H9 (cell line): ENCODE measurements at regions not wholly inside any gene's neighbourhood (a gene's known extent, or its start where the extent isn't known, plus 50 kb on each side); places are given as distances from the start of the nearest gene placed in this dataset.

Experiments
- DNase-seq: peaks from one replicate; pipeline ENCODE4 v3.0.0-alpha.2; 2017
- H2AFZ ChIP-seq: one replicate; pipeline ENCODE4 v1.6.1; 2013; ENCODE audit warnings: mild to moderate bottlenecking, low read length, control low read depth, moderate library complexity
- H2AK5ac ChIP-seq: 2 replicates; pipeline ENCODE4 v1.6.1; 2013; ENCODE audit warnings: low read length, control low read depth, mixed read lengths; ENCODE audit not compliant: insufficient read length
- H2BK120ac ChIP-seq: one replicate; pipeline ENCODE4 v1.6.1; 2013; ENCODE audit warnings: low read depth, mild to moderate bottlenecking, low read length, control low read depth, inconsistent platforms; ENCODE audit not compliant: poor library complexity, severe bottlenecking
- H2BK12ac ChIP-seq: 2 replicates; pipeline ENCODE4 v1.6.1; 2013; ENCODE audit warnings: low read length, control low read depth, mixed read lengths, low read depth; ENCODE audit not compliant: insufficient read length
- H2BK15ac ChIP-seq: 2 replicates; pipeline ENCODE4 v1.6.1; 2013; ENCODE audit warnings: low read depth, low read length, control low read depth
- H2BK20ac ChIP-seq: one replicate; pipeline ENCODE4 v1.6.1; 2013; ENCODE audit warnings: low read depth, mild to moderate bottlenecking, low read length, control low read depth, inconsistent platforms; ENCODE audit not compliant: poor library complexity, severe bottlenecking
- H2BK5ac ChIP-seq: 2 replicates; pipeline ENCODE4 v1.6.1; 2013; ENCODE audit warnings: low read length, control low read depth, mixed read lengths; ENCODE audit not compliant: insufficient read length
- H3K14ac ChIP-seq: 2 replicates; pipeline ENCODE4 v1.6.1; 2013; ENCODE audit warnings: low read length, control low read depth; ENCODE audit not compliant: insufficient read depth
- H3K18ac ChIP-seq: 2 replicates; pipeline ENCODE4 v1.6.1; 2013; ENCODE audit warnings: low read depth, mild to moderate bottlenecking, mixed read lengths, low read length, control low read depth; ENCODE audit not compliant: insufficient read length
- H3K23ac ChIP-seq: 2 replicates; pipeline ENCODE4 v1.6.1; 2013; ENCODE audit warnings: low read length, control low read depth, mixed read lengths, low read depth; ENCODE audit not compliant: insufficient read length
- H3K23me2 ChIP-seq: 2 replicates; pipeline ENCODE4 v1.6.1; 2013; ENCODE audit warnings: low read depth, mild to moderate bottlenecking, mixed read lengths, low read length, control low read depth; ENCODE audit not compliant: insufficient read length, poor library complexity, severe bottlenecking
- H3K27ac ChIP-seq: 2 replicates; pipeline ENCODE4 v1.5.1; 2013; ENCODE audit warnings: low read length, control low read depth, mixed read lengths, low read depth; ENCODE audit not compliant: insufficient read length
- H3K27me3 ChIP-seq: 2 replicates; pipeline ENCODE4 v1.6.1; 2013; ENCODE audit warnings: low read length, control low read depth, inconsistent platforms; ENCODE audit not compliant: insufficient read depth
- H3K4ac ChIP-seq: 2 replicates; pipeline ENCODE4 v1.6.1; 2013; ENCODE audit warnings: low read depth, mild to moderate bottlenecking, control low read depth, inconsistent platforms, low read length, moderate library complexity
- H3K4me1 ChIP-seq: 2 replicates; pipeline ENCODE4 v1.6.1; 2013; ENCODE audit warnings: low read length, control low read depth, inconsistent platforms; ENCODE audit not compliant: insufficient read depth
- H3K4me2 ChIP-seq: 2 replicates; pipeline ENCODE4 v1.6.1; 2013; ENCODE audit warnings: low read length, control low read depth, mixed read lengths; ENCODE audit not compliant: insufficient read length, insufficient read depth
- H3K56ac ChIP-seq: 2 replicates; pipeline ENCODE4 v1.6.1; 2013; ENCODE audit warnings: low read depth, mild to moderate bottlenecking, mixed read lengths, low read length, control low read depth; ENCODE audit not compliant: insufficient read length
- H3K79me1 ChIP-seq: 2 replicates; pipeline ENCODE4 v1.6.1; 2013; ENCODE audit warnings: low read depth, mild to moderate bottlenecking, moderate library complexity, low read length, control low read depth, inconsistent platforms; ENCODE audit not compliant: insufficient read depth, poor library complexity, severe bottlenecking
- H3K79me2 ChIP-seq: 2 replicates; pipeline ENCODE4 v1.6.1; 2013; ENCODE audit warnings: low read length, control low read depth, inconsistent platforms; ENCODE audit not compliant: insufficient read depth
- H3K9ac ChIP-seq: 2 replicates; pipeline ENCODE4 v1.6.1; 2013; ENCODE audit warnings: low read length, control low read depth, mixed read lengths; ENCODE audit not compliant: insufficient read length; ENCODE audit errors: extremely low read depth
- H3K9me3 ChIP-seq: one replicate; pipeline ENCODE4 v1.6.1; 2013; ENCODE audit warnings: low read depth, low read length, inconsistent platforms; ENCODE audit not compliant: control insufficient read depth
- H3T11ph ChIP-seq: one replicate; pipeline ENCODE4 v1.6.1; 2013; ENCODE audit warnings: mild to moderate bottlenecking, low read length, control low read depth, inconsistent platforms
- H4K20me1 ChIP-seq: one replicate; pipeline ENCODE4 v1.6.1; 2013; ENCODE audit not compliant: control insufficient read depth, insufficient read length, insufficient read depth
- H4K5ac ChIP-seq: 2 replicates; pipeline ENCODE4 v1.6.1; 2013; ENCODE audit warnings: low read depth, mild to moderate bottlenecking, mixed read lengths, low read length, control low read depth; ENCODE audit not compliant: insufficient read length
- H4K8ac ChIP-seq: replicated peaks from 2 replicates; pipeline ENCODE4 v1.6.1; 2013; ENCODE audit warnings: low read length, control low read depth, mixed read lengths, low read depth; ENCODE audit not compliant: insufficient read length
- H4K91ac ChIP-seq: 2 replicates; pipeline ENCODE4 v1.6.1; 2013; ENCODE audit warnings: low read depth, mild to moderate bottlenecking, moderate library complexity, mixed read lengths, low read length, control low read depth; ENCODE audit not compliant: insufficient read length
- H3K27ac Mint-ChIP-seq, 3 experiments: 2 replicates in 2 of 3; 3 replicates in 1 of 3; pipeline ENCODE4 v1.8.0; 2020 to 2021; ENCODE audit warnings: mixed read lengths in 3 of 3, mild to moderate bottlenecking in 1 of 3, moderate library complexity in 1 of 3
- H3K27me3 Mint-ChIP-seq: 2 replicates; pipeline ENCODE4 v1.8.0; 2021; ENCODE audit warnings: low read depth, mild to moderate bottlenecking, moderate library complexity, mixed read lengths
- H3K36me3 Mint-ChIP-seq, 3 experiments: 2 replicates in 2 of 3; 3 replicates in 1 of 3; pipeline ENCODE4 v1.8.0; 2020 to 2021; ENCODE audit warnings: low read depth in 3 of 3, mixed read lengths in 3 of 3; ENCODE audit not compliant: insufficient read depth in 1 of 3
- H3K4me1 Mint-ChIP-seq, 2 experiments: 2 replicates each; pipeline ENCODE4 v1.8.0; 2020; ENCODE audit warnings: mixed read lengths in 2 of 2
- H3K4me3 Mint-ChIP-seq, 2 experiments: 2 replicates in 1 of 2; 3 replicates in 1 of 2; pipeline ENCODE4 v1.8.0; 2020 to 2021; ENCODE audit warnings: mild to moderate bottlenecking in 2 of 2, mixed read lengths in 2 of 2, moderate library complexity in 1 of 2
- H3K9me3 Mint-ChIP-seq, 2 experiments: 2 replicates in 1 of 2; 3 replicates in 1 of 2; pipeline ENCODE4 v1.8.0; 2020; ENCODE audit warnings: mild to moderate bottlenecking in 2 of 2, mixed read lengths in 2 of 2, moderate library complexity in 1 of 2
- CTCF ChIP-seq: fragments of 200-600 bp; sonication (generic); conservative IDR thresholded peaks from 3 replicates; pipeline ENCODE4 v1.8.0; 2021; ENCODE audit warnings: antibody characterized with exemption, mild to moderate bottlenecking
- WGBS: extraction: QIAGEN DNeasy Blood & Tissue Kit; methylation state at CpG from one replicate; pipeline ENCODE4 v1.1.7; 2013; ENCODE audit warnings: missing lambda C conversion rate, low lambda C conversion rate, mixed read lengths; ENCODE audit not compliant: insufficient read length; ENCODE audit errors: extremely low coverage; 5-methylcytosine and 5-hydroxymethylcytosine counted together

- WGBS, result no CpG with 5 or more reads among the region's 5 CpGs
- no peaks in the 10 kb centered on the region for H3K27me3 ChIP-seq
- no peak overlapping the region for H3K4me3 Mint-ChIP-seq
- peaks cover 5% of the 10 kb centered on the region for H3K27me3 Mint-ChIP-seq
- no peak overlapping the region for H2AK5ac ChIP-seq
- no peaks in the 10 kb centered on the region for H4K20me1 ChIP-seq
- no peak overlapping the region for H3T11ph ChIP-seq
- H2BK12ac ChIP-seq, result no peak overlapping the region
- H3K9ac ChIP-seq, result no peak overlapping the region
- 0 out of 7 replicates have a peak overlapping the region, but pooled peaks of 1 of the 3 experiments have one; percentile 27 for H3K27ac Mint-ChIP-seq
- no peaks in the 10 kb centered on the region; a peak in 2 of 7 replicates for H3K36me3 Mint-ChIP-seq
- H3K4me1 Mint-ChIP-seq, result peaks cover 51 to 52% of the 10 kb centered on the region in 2 experiments
- H4K91ac ChIP-seq, result no peak overlapping the region
- no peak overlapping the region for H2BK15ac ChIP-seq
- no peak overlapping the region for H2BK5ac ChIP-seq
- H2AFZ ChIP-seq, result no peak overlapping the region
- no peak overlapping the region for H4K8ac ChIP-seq
- no peak overlapping the region for H2BK120ac ChIP-seq
- no peak overlapping the region for H4K5ac ChIP-seq
- H3K4me1 ChIP-seq, result peaks cover 10% of the 10 kb centered on the region; the same call in 1 of the 2 replicates
- H2BK20ac ChIP-seq, result no peak overlapping the region
- TF ChIP-seq CTCF, result no peak
- H3K4ac ChIP-seq, result no peak overlapping the region
- no peaks in the 10 kb centered on the region for H3K79me1 ChIP-seq
- no peak overlapping the region for H3K23ac ChIP-seq
- no peaks in the 10 kb centered on the region; a peak in 1 of 5 replicates for H3K9me3 Mint-ChIP-seq
- no peak for DNase-seq
- no peak overlapping the region for H3K18ac ChIP-seq
- no peak overlapping the region for H3K14ac ChIP-seq
- H3K9me3 ChIP-seq, result no peaks in the 10 kb centered on the region
- H3K4me2 ChIP-seq, result no peak overlapping the region
- no peaks in the 10 kb centered on the region for H3K79me2 ChIP-seq
- no peak overlapping the region for H3K56ac ChIP-seq
- no peak overlapping the region for H3K27ac ChIP-seq
- no peaks in the 10 kb centered on the region for H3K23me2 ChIP-seq
Observed at GRCh38 chr12:75724928-75725312, 213.5 kb upstream of the KRR1 start.
